Endometrium (tissue), 2 donors: ENCODE measurements at regions not wholly inside any gene's neighbourhood (a gene's known extent, or its start where the extent isn't known, plus 50 kb on each side); places are given as distances from the start of the nearest gene placed in this dataset.

Experiments
- FAIRE-seq: peaks from 2 replicates; lab custom pipeline; 2012; peaks lifted over from hg19 to GRCh38; lab: Jason Lieb, UNC
- donor health status: control.
- donor health status: control.

DNA sequence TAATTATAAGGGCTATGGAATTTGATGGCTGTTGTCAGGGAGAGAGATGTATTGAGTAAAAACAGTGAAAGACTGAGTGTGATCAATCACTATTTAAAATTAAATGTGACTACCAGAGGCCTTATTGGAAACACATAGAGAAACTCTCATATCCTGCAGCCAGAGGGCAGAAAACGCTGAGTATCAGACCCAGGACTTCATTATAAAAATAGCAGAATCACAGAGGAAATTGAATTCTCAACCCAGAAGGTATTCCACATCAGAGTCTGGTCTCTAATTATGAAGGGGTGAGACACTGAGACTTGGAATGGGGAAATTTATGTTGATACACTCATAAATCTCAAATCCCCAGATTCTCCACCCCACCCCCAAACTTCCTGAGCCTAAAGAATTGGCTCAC, 69.5 kb upstream of the IL6 start:
- no peak for FAIRE-seq

DNA sequence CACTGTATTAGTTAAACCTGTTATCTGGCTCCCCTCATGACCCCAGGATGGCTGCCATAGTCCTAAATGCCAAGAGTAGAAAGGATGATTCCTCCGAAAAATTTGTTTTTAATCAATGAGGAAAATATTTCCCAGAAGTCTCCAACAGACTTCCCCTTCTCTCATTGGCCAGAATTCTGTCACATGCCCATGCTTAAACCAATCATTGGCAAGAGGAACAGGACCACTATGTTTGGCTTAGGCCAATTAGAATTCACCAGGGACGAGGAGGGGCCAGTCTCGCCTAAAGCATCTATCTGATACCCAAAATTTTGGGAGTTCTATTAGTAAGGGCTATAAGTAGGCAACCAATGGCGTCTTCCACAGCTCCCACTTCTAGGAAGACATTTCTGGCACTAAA, 71.2 kb upstream of the IL6 start:
- FAIRE-seq, result no peak

DNA sequence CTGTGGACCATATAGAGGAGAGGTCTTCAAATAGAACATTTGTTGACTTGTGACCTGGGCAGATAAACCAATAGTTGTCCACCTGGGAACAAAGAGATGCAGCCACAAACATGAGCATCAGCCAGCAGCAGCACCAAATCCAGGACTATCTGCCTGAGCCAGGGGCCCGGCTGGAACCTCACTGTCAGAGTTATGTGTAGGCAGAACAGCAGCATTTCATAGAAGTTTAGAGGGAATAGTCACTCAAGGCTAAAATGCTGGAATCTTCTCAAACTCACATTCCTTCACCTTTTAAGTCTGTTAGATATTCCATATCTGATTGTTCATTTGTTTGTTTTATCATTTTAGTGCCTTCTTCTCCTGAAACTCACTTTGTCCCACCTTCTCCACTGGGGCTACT, 72.2 kb upstream of the IL6 start:
- no peak for FAIRE-seq

DNA sequence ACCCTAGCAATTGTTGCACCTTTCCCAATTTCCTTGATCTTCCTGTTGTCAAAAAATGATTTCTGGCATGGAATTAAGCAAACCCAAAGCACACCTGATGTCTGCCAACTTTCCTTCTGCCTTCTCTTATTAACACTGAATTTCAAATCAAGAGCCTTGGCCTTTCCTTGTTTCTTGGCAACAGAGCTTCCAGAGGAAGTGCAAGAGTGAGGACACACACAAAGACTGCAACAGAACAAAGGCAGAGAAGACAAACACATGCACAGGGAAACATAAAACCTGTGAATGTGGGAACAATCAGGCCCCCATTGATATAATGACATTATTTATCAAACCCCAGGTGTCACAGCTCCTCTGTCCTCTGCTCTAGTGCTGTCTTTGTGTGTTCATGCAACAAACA, 73.0 kb upstream of the IL6 start:
- no peak for FAIRE-seq

DNA sequence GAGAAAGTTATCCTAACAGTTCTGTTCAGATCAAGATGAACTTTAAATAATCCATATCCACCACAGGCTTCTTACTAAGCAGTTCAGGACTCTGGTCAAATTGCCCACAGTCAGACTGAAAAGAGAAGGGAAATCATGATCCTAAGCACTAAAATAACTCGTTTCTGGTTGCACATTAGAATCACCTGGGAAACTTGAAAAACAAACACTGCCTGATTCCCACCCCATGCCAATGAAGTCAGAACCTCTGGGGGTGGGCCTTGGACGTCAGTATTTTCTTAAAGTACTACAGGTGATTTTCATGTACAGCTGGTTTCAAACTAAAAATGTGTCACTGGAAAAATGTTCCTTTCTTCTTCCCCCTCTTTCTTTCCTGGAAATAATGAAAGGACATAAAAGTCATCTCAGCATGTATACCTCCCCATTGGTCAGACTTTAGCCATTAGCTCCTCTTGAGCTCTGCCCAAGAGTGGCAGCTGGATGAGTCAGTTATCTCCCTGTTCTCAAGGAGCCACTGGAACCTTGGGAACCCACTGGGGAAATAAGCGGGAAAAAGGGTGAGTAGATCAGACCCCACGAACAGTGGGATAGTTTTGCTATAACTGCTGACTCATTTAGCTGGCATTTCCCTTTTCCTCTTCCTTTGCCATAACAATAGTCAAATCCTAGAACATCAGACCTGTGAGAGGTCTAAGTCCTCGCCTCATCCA, 75.3 kb upstream of the IL6 start:
- no peak for FAIRE-seq

DNA sequence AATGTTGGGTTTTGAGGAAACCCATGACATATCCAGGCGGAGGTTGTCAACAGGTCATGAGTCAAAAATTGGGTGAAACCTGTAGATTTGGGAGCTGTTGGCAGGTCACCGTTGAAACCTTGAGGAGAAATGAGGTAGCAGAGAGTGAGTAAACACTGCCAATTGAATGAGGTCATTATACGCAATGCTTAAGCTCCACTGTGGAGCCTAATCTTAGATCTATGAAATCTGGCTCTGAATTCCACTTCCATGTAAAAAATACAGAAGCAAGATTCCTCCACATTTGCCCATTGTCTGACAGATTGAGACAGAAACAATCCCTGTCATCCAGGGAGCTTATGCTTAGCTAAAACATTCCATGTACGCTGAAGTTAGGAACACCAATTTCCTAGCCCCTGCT, 76.0 kb upstream of the IL6 start:
- no peak for FAIRE-seq

DNA sequence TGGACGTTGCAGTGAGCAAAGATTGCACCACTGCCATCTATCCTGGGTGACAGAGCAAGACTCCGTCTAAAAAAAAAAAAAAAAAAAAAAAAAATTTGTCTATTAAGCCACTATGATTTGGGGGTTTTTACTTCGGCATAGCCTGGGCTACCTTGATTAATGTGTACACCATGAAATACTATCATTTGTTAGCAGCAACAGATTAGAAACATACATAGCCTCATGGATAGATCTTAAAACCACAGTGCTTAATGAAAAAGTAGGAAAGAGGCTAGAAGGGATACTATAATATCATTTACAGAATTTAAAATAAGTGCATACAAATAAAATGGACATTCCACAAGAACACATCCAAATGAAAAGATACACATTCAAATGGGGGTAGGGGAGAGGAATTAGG, 77.3 kb upstream of the IL6 start:
- no peak for FAIRE-seq

DNA sequence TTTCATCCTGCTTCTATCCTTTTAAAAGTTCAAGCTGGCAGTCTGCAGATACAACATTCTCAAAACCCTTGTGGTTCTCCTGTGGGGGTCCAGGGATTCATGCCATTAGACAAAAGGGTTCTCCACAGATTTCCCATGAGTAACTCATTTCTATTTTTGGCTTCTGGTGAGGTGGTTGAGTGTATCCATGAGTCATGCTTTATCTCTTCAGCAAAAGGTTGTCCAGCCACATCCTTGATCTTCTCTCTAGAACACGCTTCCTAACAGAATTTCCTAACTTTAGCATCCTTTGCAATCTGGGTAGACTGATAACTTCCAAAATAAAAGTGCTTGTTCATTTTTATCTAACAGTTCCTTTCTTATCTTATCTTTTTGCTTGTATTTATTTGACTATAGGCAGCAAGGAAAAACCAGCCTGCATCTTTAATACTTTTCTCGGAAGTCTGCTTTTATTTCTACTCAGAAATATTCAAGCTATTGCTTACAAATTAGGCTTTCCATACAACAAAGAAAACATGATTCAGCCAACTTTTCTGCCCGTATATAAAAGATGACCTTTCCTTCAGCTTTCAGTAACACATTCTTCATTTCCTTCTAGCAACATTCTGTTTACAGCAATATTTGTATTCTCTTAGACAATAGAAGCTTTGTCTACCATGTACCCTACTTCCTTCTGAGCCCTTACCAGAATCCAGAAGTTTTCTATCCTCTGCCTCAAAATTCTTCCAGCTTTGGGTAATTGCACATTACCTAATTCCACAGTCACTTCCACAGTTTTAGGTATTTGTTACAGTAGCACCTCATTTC, 79.3 kb upstream of the IL6 start:
- FAIRE-seq, result no peak

DNA sequence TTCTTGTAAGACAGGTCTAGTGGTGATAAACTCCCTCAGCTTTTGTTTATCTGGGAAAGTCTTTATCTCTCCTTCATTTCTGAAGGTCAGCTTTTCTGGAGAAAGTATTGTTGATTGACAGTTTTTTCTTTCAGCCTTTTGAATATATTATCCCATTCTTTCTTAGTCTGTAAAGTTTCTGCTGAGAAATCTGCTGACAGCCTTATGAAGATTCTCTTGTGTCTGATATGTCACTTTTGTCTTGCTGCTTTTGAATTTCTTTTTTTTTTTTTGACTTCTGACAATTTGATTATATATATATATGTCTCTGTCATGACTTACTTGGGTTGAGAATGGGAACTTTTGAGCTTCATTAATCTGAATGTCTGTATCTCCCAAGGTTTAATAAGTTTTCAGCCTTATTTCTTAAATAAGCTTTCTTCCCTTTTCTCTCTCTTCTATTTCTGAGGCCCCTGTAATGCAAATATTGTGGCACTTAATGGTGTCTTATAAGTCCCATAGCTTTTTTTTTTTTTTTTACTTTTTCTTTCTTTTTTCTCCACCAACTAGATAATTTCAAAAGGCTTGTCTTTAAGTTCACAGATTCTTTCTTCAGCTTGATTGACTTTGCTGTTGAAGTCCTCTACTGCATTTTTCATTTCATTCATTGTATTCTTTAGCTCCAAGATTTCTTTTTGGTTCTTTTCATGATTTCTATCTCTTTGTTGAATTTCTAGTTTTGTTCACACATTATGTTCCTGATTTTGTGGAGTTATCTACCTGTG, 81.4 kb upstream of the IL6 start:
- no peak for FAIRE-seq

DNA sequence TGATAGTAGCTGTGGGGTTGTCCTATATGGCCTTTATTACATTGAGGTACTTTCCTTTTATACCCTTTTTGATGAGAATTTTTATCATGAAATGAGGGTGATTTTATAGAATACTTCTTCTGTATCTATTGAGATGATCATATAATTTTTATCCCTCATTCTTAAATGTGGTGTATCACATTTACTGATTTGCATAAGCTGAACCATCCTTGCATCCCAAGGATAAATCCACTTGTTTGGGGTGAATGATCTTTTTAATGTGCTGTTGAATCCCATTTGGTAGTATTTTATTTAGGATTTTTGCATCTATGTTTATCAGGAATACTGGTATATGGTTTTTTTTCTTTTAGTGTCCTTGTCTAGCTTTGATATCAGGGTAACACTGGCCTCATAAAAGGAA, 84.5 kb upstream of the IL6 start:
- FAIRE-seq, result no peak

DNA sequence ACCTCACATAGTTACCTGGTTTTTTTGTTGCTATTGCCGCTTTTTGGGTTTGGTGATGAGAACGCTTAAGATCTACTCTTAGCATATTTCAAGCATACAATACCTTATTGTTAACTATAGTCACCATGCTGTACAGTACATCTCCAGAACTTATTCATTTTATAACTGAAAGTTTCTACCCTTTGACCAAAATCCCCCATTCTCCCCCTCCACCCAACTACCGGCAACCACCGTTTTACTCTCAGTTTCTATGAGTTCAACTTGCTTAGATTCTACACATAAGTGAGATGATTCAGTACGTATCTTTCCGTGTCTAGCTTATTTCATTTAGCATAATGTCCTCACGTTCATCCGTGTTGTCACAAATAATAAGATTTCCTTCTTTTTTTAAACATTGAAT, 86.7 kb upstream of the IL6 start:
- FAIRE-seq, result no peak

DNA sequence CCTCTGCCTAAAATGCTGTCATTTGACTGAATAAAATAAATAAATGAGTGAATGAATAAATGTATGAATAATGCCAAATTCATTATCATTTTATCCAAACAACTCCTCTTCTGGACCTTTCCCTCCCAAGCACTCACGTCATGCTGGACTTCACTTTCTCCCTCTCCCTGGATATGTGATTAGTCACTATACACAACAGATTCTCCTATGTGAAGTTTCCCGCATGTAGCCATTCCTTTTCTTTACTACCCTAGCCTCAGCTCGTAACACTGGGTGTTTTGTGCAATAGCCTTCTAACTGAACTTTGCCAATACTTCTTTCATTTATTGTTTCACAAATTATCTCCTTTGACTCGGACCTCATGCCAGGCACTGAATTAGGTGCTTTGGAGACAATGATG, 87.6 kb upstream of the IL6 start:
- no peak for FAIRE-seq

GRCh38 chr7:22635349-22635748, 91.7 kb upstream of the IL6 start:
- FAIRE-seq, result no peak

DNA sequence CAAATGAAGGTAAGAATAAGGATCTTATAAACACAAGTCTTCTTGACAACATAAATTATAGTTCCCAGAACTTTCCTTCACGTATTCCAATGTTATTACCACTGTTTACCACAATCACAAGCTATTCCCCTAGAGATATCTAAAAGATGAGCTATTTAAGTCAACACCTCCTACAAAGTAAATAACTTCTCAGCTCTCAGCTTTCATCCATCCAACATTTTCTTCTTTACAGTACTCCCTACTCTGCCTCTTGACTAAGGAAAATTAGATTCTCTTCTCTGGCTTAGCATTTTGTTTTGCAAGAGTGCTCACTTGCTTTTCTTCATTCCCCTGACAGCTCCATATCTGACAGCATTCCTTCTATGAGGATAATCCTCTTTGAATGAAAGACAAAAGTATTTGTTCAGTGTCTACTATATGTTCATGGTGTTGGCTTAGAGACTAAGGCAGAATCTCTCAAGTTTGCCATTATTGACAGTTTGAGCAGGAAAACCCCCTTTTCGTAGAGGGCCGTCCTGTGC, 93.0 kb upstream of the IL6 start:
- FAIRE-seq, result no peak

GRCh38 chr7:22633286-22633953, 93.6 kb upstream of the IL6 start:
- no peak for FAIRE-seq

- FAIRE-seq, result no peak
Measured at GRCh38 chr7:22632674-22633073, 94.3 kb upstream of the IL6 start.

- FAIRE-seq, result no peak
Measured at GRCh38 chr7:22631730-22632129, 95.3 kb upstream of the IL6 start.

GRCh38 chr7:22630069-22630468, 96.9 kb upstream of the IL6 start:
- no peak for FAIRE-seq

- no peak for FAIRE-seq
Measured at GRCh38 chr7:22629056-22629455, 97.9 kb upstream of the IL6 start.

DNA sequence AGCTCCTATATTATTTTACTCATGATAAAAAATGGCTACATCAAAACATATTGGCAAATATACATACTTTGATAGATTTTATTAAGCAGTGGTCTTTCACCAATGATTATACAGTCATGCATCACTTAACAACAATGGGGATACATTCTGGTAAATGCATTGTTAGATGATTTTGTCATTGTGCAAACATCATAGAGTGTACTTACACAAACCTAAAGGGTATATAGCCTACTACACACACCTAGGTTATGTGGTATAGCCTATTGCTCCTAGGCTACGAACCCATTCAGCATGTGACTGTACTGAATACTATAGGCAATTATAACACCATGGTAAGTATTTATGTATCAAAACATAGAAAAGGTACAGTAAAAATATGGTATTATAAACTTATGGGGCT, 98.9 kb upstream of the IL6 start:
- FAIRE-seq, result no peak

- no peak for FAIRE-seq
Measured at GRCh38 chr7:22627136-22627535, 99.9 kb upstream of the IL6 start.

GRCh38 chr7:22625251-22625650, 101.7 kb upstream of the IL6 start:
- FAIRE-seq, result no peak
